HCT116 (cell line): ENCODE measurements at regions not wholly inside any gene's neighbourhood (a gene's known extent, or its start where the extent isn't known, plus 50 kb on each side); places are given as distances from the start of the nearest gene placed in this dataset.
"Not testable (repeated sequence)": the region's sequence is repeated elsewhere in the genome, so short reads cannot be mapped to it uniquely, and the experiment has no call there.

Experiments used
- ATAC-seq: fragments of 200-7000 bp; cut with Tn5 transposase; 2 replicates; pipeline ENCODE4 v1.9.1; 2020; ENCODE audit warnings: mild to moderate bottlenecking, moderate library complexity
- BruUV-seq: library from RNA; stranded (reverse); fragments of 400-500 nt; replicated peaks from 2 replicates; lab custom pipeline; 2021; lab: Mats Ljungman, UMichigan
- CTCF ChIA-PET: fragments of 300-600 bp; sonication (Branson Sonifier 250); formaldehyde crosslinking; loops from one replicate; lab custom pipeline; 2021; ENCODE audit warnings: antibody characterized with exemption; lab: Charles Lee
- POLR2A ChIA-PET: fragments of 300-600, 350-600 bp; sonication (Branson Sonifier 250); formaldehyde crosslinking; loops from one replicate; lab custom pipeline; 2021; ENCODE audit warnings: antibody characterized with exemption; lab: Charles Lee
- RAD21 ChIA-PET, 2 experiments: fragments of 300-600 bp; sonication (Branson Sonifier 250); formaldehyde crosslinking; loops; one replicate each; lab custom pipeline; 2023; ENCODE audit warnings: low total read pairs in 2 of 2; ENCODE audit not compliant: uncharacterized antibody in 2 of 2, unreplicated experiment in 2 of 2, low non-redundant PET in 1 of 2; lab: Charles Lee
- DNase-seq: peaks from one replicate; pipeline ENCODE4 v3.0.0-alpha.2; 2010; ENCODE audit warnings: low read depth, low spot score
- H2AFZ ChIP-seq: fragments of 200-600 bp; shearing (Covaris generic), sonication (generic); 2 replicates; pipeline ENCODE4 v1.6.1; 2017; ENCODE audit warnings: low read depth, mixed run types, mixed read lengths, antibody characterized with exemption, low read length; ENCODE audit not compliant: poor library complexity, severe bottlenecking
- H3K27ac ChIP-seq: 2 replicates; pipeline ENCODE4 v1.5.1; 2012; ENCODE audit warnings: low read depth, low read length
- H3K27me3 ChIP-seq: fragments of 200-600 bp; sonication (generic); 2 replicates; pipeline ENCODE4 v1.6.1; 2016; ENCODE audit warnings: mixed run types, low read length, mixed read lengths; ENCODE audit not compliant: insufficient read depth
- H3K36me3 ChIP-seq, 2 experiments: fragments of 200-500 bp in 1 of 2; fragments of 200-600 bp in 1 of 2; sonication (Bioruptor generic) in 1 of 2; sonication (generic) in 1 of 2; 2 replicates each; pipeline versions ENCODE4 v1.5.1 to v1.6.1; 2014 to 2016; ENCODE audit warnings: low read length in 2 of 2, inconsistent platforms in 1 of 2, mixed read lengths in 1 of 2, mixed run types in 1 of 2; ENCODE audit not compliant: insufficient read depth in 2 of 2, control insufficient read depth in 1 of 2
- H3K4me1 ChIP-seq, 2 experiments: fragments of 200-600 bp in 1 of 2; sonication (generic) in 1 of 2; 2 replicates each; pipeline versions ENCODE4 v1.5.1 to v1.6.1; 2012 to 2017; ENCODE audit warnings: low read length in 2 of 2, inconsistent platforms in 1 of 2, mild to moderate bottlenecking in 1 of 2, mixed read lengths in 1 of 2, mixed run types in 1 of 2, moderate library complexity in 1 of 2; ENCODE audit not compliant: insufficient read depth in 2 of 2, control insufficient read depth in 1 of 2
- H3K4me2 ChIP-seq: fragments of 200-600 bp; sonication (generic); 2 replicates; pipeline ENCODE4 v1.6.1; 2017; ENCODE audit warnings: mixed run types, low read length, mixed read lengths
- H3K4me3 ChIP-seq, 2 experiments: fragments of 200-600 bp in 1 of 2; sonication (generic) in 1 of 2; replicated peaks in 1 of 2; 2 replicates each; pipeline ENCODE4 v1.5.1; 2011 to 2016; ENCODE audit warnings: low read length in 2 of 2, control low read depth in 1 of 2, low read depth in 1 of 2, mild to moderate bottlenecking in 1 of 2, mixed read lengths in 1 of 2, mixed run types in 1 of 2
- H3K79me2 ChIP-seq: fragments of 200-600 bp; sonication (generic); 2 replicates; pipeline ENCODE4 v1.6.1; 2017; ENCODE audit warnings: mild to moderate bottlenecking, mixed run types, low read length, moderate library complexity, mixed read lengths; ENCODE audit not compliant: insufficient read depth
- H3K9ac ChIP-seq: fragments of 200-600 bp; sonication (generic); 2 replicates; pipeline ENCODE4 v1.6.1; 2016; ENCODE audit warnings: low read length, mixed read lengths
- H3K9me2 ChIP-seq: fragments of 200-600 bp; sonication (generic), shearing (Covaris generic); 2 replicates; pipeline ENCODE4 v1.6.1; 2017; ENCODE audit warnings: mixed run types, mild to moderate bottlenecking, moderate library complexity; ENCODE audit not compliant: insufficient read depth
- H3K9me3 ChIP-seq, 2 experiments: fragments of 200-500 bp in 1 of 2; fragments of 200-600 bp in 1 of 2; sonication (Bioruptor generic) in 1 of 2; sonication (generic) in 1 of 2; 2 replicates each; pipeline ENCODE4 v1.6.1; 2014 to 2017; ENCODE audit warnings: low read length in 2 of 2, mixed read lengths in 2 of 2, inconsistent platforms in 1 of 2, low read depth in 1 of 2, mild to moderate bottlenecking in 1 of 2, mixed run types in 1 of 2, moderate library complexity in 1 of 2; ENCODE audit not compliant: control insufficient read depth in 1 of 2, insufficient read depth in 1 of 2
- H4K20me1 ChIP-seq: fragments of 200-600 bp; sonication (generic), shearing (Covaris generic); 2 replicates; pipeline ENCODE4 v1.6.1; 2017; ENCODE audit warnings: mixed run types, mild to moderate bottlenecking, moderate library complexity; ENCODE audit not compliant: insufficient read depth
- RAD21 ChIP-seq: IDR thresholded peaks from 2 replicates; pipeline ENCODE4 v1.6.1; 2012; ENCODE audit warnings: low read depth, mild to moderate bottlenecking
- intact Hi-C: fragments of 100-400 bp; cut with micrococcal nuclease; formaldehyde crosslinking; loops from 2 replicates; pipeline ENCODE4 v1.10.0; 2022
- TF ChIP-seq, protein P1 (sequence below), 3 experiments: fragments of 200-600 bp in 1 of 3; sonication (generic) in 1 of 3; IDR thresholded peaks in 2 of 3; conservative IDR thresholded peaks in 1 of 3; 2 replicates each; pipeline ENCODE4 v1.5.1; 2012 to 2017; ENCODE audit warnings: low read depth in 2 of 3, low read length in 2 of 3, antibody characterized with exemption in 1 of 3, borderline replicate concordance in 1 of 3, control low read depth in 1 of 3, mild to moderate bottlenecking in 1 of 3, mixed read lengths in 1 of 3, mixed run types in 1 of 3, moderate library complexity in 1 of 3; ENCODE audit not compliant: insufficient read depth in 1 of 3

DNA sequence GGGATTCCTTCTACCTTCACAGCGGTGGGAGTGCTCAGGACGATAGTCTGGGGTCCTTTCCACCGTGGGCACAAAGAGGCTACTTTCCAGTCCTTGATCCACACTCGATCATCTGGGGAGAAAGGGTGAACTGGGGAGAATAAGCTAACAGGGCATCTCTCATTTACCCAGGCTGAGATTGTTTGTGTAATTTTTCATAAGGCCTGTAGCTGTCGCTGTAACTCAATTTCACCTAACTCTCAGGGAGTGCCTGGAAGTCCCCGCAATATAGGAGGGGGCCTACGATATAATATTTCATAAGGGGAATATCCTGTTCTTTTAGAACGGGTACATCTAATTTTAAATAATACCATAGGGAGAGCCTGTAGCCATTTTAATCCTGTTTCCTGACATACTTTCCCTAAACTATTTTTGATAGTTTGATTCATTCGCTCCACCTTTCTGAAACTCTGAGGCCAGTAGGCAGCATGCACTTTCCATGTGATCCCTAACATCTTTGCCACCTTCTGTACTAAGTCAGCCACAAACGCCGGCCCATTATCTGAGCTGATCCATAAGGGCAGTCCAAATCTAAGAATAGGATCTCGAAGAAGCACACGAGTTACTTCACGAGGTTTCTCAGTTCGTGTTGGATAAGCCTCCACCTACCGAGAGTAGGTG, 127.2 kb upstream of the CCZ1B start:
- intact Hi-C loops, H3K4me3 ChIP-seq, H3K79me2 ChIP-seq, H3K9me2 ChIP-seq, DNase-seq, H4K20me1 ChIP-seq, H3K36me3 ChIP-seq, CTCF ChIA-PET, H3K9ac ChIP-seq, H3K27me3 ChIP-seq, POLR2A ChIA-PET, ATAC-seq, BruUV-seq, H3K4me1 ChIP-seq, H3K27ac ChIP-seq, H3K4me2 ChIP-seq, H3K9me3 ChIP-seq, RAD21 ChIA-PET: not testable (repeated sequence)
- peak overlapping the region; percentile 9 for H2AFZ ChIP-seq
- TF ChIP-seq, protein P1, sequence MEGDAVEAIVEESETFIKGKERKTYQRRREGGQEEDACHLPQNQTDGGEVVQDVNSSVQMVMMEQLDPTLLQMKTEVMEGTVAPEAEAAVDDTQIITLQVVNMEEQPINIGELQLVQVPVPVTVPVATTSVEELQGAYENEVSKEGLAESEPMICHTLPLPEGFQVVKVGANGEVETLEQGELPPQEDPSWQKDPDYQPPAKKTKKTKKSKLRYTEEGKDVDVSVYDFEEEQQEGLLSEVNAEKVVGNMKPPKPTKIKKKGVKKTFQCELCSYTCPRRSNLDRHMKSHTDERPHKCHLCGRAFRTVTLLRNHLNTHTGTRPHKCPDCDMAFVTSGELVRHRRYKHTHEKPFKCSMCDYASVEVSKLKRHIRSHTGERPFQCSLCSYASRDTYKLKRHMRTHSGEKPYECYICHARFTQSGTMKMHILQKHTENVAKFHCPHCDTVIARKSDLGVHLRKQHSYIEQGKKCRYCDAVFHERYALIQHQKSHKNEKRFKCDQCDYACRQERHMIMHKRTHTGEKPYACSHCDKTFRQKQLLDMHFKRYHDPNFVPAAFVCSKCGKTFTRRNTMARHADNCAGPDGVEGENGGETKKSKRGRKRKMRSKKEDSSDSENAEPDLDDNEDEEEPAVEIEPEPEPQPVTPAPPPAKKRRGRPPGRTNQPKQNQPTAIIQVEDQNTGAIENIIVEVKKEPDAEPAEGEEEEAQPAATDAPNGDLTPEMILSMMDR (IDR thresholded peaks at IDR 0.05 in 2 of 3, conservative IDR thresholded peaks at IDR 0.05 in 1 of 3; ENCODE audit: borderline replicate concordance in 1 of 3, insufficient read depth in 1 of 3, low read depth in 2 of 3, low read length in 2 of 3), result peak in 2 of 3 experiments; percentile 13 to 31; a peak in 3 of 6 replicates
- TF ChIP-seq RAD21, result peak; percentile 41; the same call in 1 of the 2 replicates

DNA sequence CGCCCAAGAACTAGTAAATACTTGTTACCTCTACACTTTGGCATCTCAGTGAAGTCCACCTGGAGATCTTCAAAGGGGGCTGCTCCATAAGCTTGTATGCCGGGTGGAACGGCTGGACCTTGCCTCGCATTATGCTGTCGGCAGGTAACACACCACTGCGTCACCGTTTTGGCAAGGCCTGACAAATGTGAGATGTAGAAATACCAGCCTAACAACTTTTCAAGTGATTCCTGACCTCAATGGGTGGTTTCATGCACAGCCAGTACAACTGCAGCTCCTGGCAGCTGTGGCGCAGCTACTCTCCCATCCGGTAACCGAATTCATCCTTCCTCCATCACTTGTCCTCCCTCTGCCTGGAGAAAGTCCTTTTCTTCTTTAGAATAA, 127.7 kb upstream of the CCZ1B start:
- BruUV-seq, H3K36me3 ChIP-seq, H3K4me2 ChIP-seq, H3K4me1 ChIP-seq, H3K4me3 ChIP-seq, intact Hi-C loops, ATAC-seq, H4K20me1 ChIP-seq, POLR2A ChIA-PET, CTCF ChIA-PET, H3K9me2 ChIP-seq, H3K27me3 ChIP-seq, H3K79me2 ChIP-seq, DNase-seq, H3K9ac ChIP-seq, RAD21 ChIA-PET, H3K27ac ChIP-seq, H3K9me3 ChIP-seq: not testable (repeated sequence)
- H2AFZ ChIP-seq, result peak overlapping the region; percentile 9

DNA sequence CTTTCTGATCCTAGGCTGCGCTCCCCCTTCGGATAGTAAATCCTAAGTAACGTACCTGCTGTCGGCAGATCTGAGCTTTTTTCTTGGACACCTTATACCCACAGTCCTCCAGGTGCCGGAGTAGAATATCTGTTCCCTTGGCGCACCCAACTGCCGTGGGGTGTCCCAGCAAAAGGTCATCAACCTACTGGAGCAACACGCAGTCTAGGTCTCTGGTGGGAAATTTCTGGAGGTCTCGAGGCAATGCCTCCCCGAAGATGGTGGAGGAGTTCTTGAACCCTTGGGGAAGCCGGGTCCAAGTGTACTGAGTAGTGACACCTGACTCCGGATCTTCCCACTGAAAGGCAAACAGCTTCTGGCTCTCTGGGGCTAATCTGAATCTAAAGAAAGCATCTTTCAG, 129.3 kb upstream of the CCZ1B start:
- H3K79me2 ChIP-seq, DNase-seq, H3K27me3 ChIP-seq, H3K9me3 ChIP-seq, H3K4me2 ChIP-seq, H3K4me3 ChIP-seq, RAD21 ChIA-PET, BruUV-seq, ATAC-seq, H2AFZ ChIP-seq, H3K9ac ChIP-seq, CTCF ChIA-PET, H3K9me2 ChIP-seq, H3K27ac ChIP-seq, intact Hi-C loops, POLR2A ChIA-PET, H3K36me3 ChIP-seq, H3K4me1 ChIP-seq, H4K20me1 ChIP-seq: not testable (repeated sequence)

DNA sequence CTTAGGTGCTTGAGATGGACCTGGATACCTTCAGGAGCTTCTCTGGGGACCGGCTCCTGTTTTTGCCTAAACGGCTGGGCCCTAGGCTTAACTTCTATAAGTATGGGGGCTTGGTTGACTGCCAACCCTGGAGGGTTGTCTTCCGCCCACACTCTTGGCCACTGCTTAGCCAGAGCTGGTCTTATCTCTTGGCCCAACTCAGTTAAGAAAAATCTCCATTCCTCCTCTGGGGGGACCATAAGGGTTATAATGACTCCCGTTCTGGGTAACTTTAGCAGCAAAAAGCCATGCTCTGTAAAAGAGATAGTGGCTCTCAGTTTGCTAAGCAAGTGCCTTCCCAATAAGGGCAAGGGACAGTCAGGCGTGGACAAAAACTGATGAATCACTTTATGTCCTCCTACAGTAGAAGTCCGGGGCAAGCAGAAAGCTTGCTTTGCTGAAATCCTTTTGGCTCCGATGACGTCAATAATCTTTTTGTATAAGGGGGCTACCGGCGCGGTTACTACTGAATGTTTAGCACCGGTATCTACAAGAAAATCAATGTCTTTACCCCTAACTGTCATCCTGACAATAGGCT, 130.0 kb upstream of the CCZ1B start:
- ATAC-seq, RAD21 ChIA-PET, BruUV-seq, H3K27me3 ChIP-seq, H3K79me2 ChIP-seq, H3K4me1 ChIP-seq, H3K9me2 ChIP-seq, H3K36me3 ChIP-seq, H3K4me2 ChIP-seq, H3K9ac ChIP-seq, H3K9me3 ChIP-seq, POLR2A ChIA-PET, CTCF ChIA-PET, DNase-seq, H4K20me1 ChIP-seq, H2AFZ ChIP-seq, H3K27ac ChIP-seq, H3K4me3 ChIP-seq, intact Hi-C loops: not testable (repeated sequence)
